ENCODE measurements at regions not wholly inside any gene's neighbourhood (a gene's known extent, or its start where the extent isn't known, plus 50 kb on each side); places are given as distances from the start of the nearest gene placed in this dataset.

- no peak overlapping the region for H3K4me3 ChIP-seq (ENCODE audit: low read length)
- H3K27me3 ChIP-seq (ENCODE audit: insufficient read depth, low read depth, low read length) = no peaks in the 10 kb centered on the region
- TF ChIP-seq SMC3 (conservative IDR thresholded peaks at IDR 0.05; ENCODE audit: poor library complexity) (no peak), EP300 (conservative IDR thresholded peaks at IDR 0.05; ENCODE audit: poor library complexity, severe bottlenecking) (no peak), EZH2 (IDR thresholded peaks at IDR 0.05; ENCODE audit: borderline replicate concordance, insufficient read depth, low read length, poor library complexity, severe bottlenecking) (no peak), RAD21 (conservative IDR thresholded peaks at IDR 0.05) (no peak), TAF1 (IDR thresholded peaks at IDR 0.05; ENCODE audit: low read depth) (no peak), MXI1 (conservative IDR thresholded peaks at IDR 0.05; ENCODE audit: poor library complexity, severe bottlenecking) (no peak), POLR2AphosphoS5 (IDR thresholded peaks at IDR 0.05) (no peak), CTCF (IDR thresholded peaks at IDR 0.05; ENCODE audit: poor library complexity, severe bottlenecking) (no peak), REST (IDR thresholded peaks at IDR 0.05; ENCODE audit: borderline replicate concordance) (no peak)
- no peaks in the 10 kb centered on the region for H3F3A ChIP-seq (ENCODE audit: insufficient read depth, low read length, poor library complexity, severe bottlenecking)
- no peaks in the 10 kb centered on the region for H3K9me3 ChIP-seq (ENCODE audit: low read length)
- no peaks in the 10 kb centered on the region for H3K79me2 ChIP-seq (replicated peaks; ENCODE audit: insufficient read depth, low read length)
- H3K9me2 ChIP-seq (ENCODE audit: insufficient read depth, low read length) = no peaks in the 10 kb centered on the region
- H3K27ac ChIP-seq (ENCODE audit: low read length) = no peak overlapping the region
- no peaks in the 10 kb centered on the region for H3K36me3 ChIP-seq (ENCODE audit: insufficient read depth, low read length)
- no peak overlapping the region for H3K4me2 ChIP-seq (ENCODE audit: low read length)
- no peak overlapping the region for H2AFZ ChIP-seq (ENCODE audit: low read depth, low read length)
- no peaks in the 10 kb centered on the region for H4K20me1 ChIP-seq (ENCODE audit: insufficient read depth)
- H3K9ac ChIP-seq (ENCODE audit: low read length) = no peak overlapping the region
These were observed 290.8 kb downstream of the DYSF start for GRCh38 chr2:71743995-71744675.

GRCh38 chr2:71742953-71743601, 289.7 kb downstream of the DYSF start:
- TF ChIP-seq TAF1 (IDR thresholded peaks at IDR 0.05; ENCODE audit: low read depth) (no peak), POLR2AphosphoS5 (IDR thresholded peaks at IDR 0.05) (no peak), MXI1 (conservative IDR thresholded peaks at IDR 0.05; ENCODE audit: poor library complexity, severe bottlenecking) (no peak), REST (IDR thresholded peaks at IDR 0.05; ENCODE audit: borderline replicate concordance) (no peak), EP300 (conservative IDR thresholded peaks at IDR 0.05; ENCODE audit: poor library complexity, severe bottlenecking) (no peak), RAD21 (conservative IDR thresholded peaks at IDR 0.05) (no peak)
- H3K9me3 ChIP-seq (ENCODE audit: low read length) = no peaks in the 10 kb centered on the region
- H2AFZ ChIP-seq (ENCODE audit: low read depth, low read length) = no peak overlapping the region
- H3K79me2 ChIP-seq (replicated peaks; ENCODE audit: insufficient read depth, low read length) = no peaks in the 10 kb centered on the region
- H3K4me3 ChIP-seq (ENCODE audit: low read length) = no peak overlapping the region
- no peaks in the 10 kb centered on the region for H4K20me1 ChIP-seq (ENCODE audit: insufficient read depth)
- H3K36me3 ChIP-seq (ENCODE audit: insufficient read depth, low read length) = no peaks in the 10 kb centered on the region
- H3K4me2 ChIP-seq (ENCODE audit: low read length) = no peak overlapping the region
- no peak overlapping the region for H3K27ac ChIP-seq (ENCODE audit: low read length)
- no peaks in the 10 kb centered on the region for H3F3A ChIP-seq (ENCODE audit: insufficient read depth, low read length, poor library complexity, severe bottlenecking)
- no peaks in the 10 kb centered on the region for H3K9me2 ChIP-seq (ENCODE audit: insufficient read depth, low read length)
- no peak overlapping the region for H3K9ac ChIP-seq (ENCODE audit: low read length)
- H3K27me3 ChIP-seq (ENCODE audit: insufficient read depth, low read depth, low read length) = no peaks in the 10 kb centered on the region

Measured in neural cell (in vitro differentiated cells).